ENCODE measurements at regions not wholly inside any gene's neighbourhood (a gene's known extent, or its start where the extent isn't known, plus 50 kb on each side); places are given as distances from the start of the nearest gene placed in this dataset.
A peak's percentile ranks its signal among the peaks of the same experiment; 100 is the strongest.

DNA sequence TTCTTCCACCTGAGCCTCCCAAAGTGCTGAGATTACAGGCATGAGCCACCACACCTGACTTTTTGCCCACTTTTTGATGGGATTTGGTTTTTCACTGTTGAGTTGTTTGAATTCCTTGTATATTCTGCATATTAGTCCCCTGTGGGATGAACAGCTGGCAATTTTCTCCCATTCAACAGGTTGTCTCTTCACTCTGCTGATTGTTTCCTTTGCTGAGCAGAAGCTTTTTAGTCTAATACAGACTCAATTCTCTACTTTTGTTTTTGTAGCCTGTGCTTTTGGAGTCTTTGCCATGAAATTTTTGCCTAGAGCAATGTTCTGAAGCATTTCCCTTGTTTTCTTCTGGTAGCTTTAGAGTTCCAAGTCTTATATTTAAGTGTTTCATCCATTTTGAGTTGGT lies 62.7 kb upstream of the MFGE8 start:
- H3K4me1 ChIP-seq (replicated peaks in 1 of 2; ENCODE audit: control insufficient read depth in 2 of 2, insufficient read depth in 2 of 2, low read length in 2 of 2): peaks cover 3 to 8% of the 10 kb centered on the region in 2 experiments; a peak in 3 of 5 replicates
- POLR2A ChIA-PET: no interaction called here

More for the DNA sequence above, 62.7 kb upstream of the MFGE8 start:
- BruUV-seq (replicated peaks): no TSS peak
- Histone ChIP-seq H3K4me2 (ENCODE audit: insufficient read depth, low read length) (no peak overlapping the region), H3K27me3 (ENCODE audit: control insufficient read depth in 2 of 2, insufficient read depth in 2 of 2, low read length in 2 of 2) (no peaks in the 10 kb centered on the region), H3K36me3 (ENCODE audit: control insufficient read depth, insufficient read depth, low read length) (no peaks in the 10 kb centered on the region), H3K9ac (ENCODE audit: insufficient read depth in 1 of 2, low read depth in 2 of 2, low read length in 2 of 2) (no peak overlapping the region), H3K9me3 (replicated peaks; ENCODE audit: control insufficient read depth, insufficient read depth, low read depth, low read length) (peaks cover 6% of the 10 kb centered on the region), H3K4me3 (no peak overlapping the region), H2AFZ (ENCODE audit: low read depth, low read length) (peak overlapping the region; percentile 34), H3K27ac (ENCODE audit: extremely low read depth, low read depth, low read length) (no peak overlapping the region), H3K9me1 (ENCODE audit: control insufficient read depth, insufficient read depth, low read length) (no peaks in the 10 kb centered on the region), H4K20me1 (replicated peaks; ENCODE audit: control insufficient read depth, insufficient read depth, low read length) (no peaks in the 10 kb centered on the region), H3K79me2 (ENCODE audit: control insufficient read depth, insufficient read depth, low read length) (no peaks in the 10 kb centered on the region)
- CTCF ChIA-PET (ENCODE audit: low intra/inter-chr PET ratio): interaction anchor here (0.5 kb wide), 1 partner anchor 24 kb away, joined by 3 read pairs; no protein-coding TSS in a partner anchor
- no peak for FAIRE-seq
- no peak for TF ChIP-seq PHTF2 (CRISPR knock-in tag; IDR thresholded peaks at IDR 0.05)
- TF ChIP-seq U2AF2 (optimal IDR thresholded peaks at IDR 0.05; ENCODE audit: low read depth, low read length): no peak
- no peak for TF ChIP-seq NEUROD1 (IDR thresholded peaks at IDR 0.05; ENCODE audit: borderline replicate concordance, low read depth, low read length, partially characterized antibody)
- TF ChIP-seq, protein P1, sequence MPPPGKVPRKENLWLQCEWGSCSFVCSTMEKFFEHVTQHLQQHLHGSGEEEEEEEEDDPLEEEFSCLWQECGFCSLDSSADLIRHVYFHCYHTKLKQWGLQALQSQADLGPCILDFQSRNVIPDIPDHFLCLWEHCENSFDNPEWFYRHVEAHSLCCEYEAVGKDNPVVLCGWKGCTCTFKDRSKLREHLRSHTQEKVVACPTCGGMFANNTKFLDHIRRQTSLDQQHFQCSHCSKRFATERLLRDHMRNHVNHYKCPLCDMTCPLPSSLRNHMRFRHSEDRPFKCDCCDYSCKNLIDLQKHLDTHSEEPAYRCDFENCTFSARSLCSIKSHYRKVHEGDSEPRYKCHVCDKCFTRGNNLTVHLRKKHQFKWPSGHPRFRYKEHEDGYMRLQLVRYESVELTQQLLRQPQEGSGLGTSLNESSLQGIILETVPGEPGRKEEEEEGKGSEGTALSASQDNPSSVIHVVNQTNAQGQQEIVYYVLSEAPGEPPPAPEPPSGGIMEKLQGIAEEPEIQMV (tag; conservative IDR thresholded peaks at IDR 0.05; ENCODE audit: low read depth): no peak
- no peak for TF ChIP-seq ZNF639 (CRISPR knock-in tag; conservative IDR thresholded peaks at IDR 0.05 in 1 of 2, IDR thresholded peaks at IDR 0.05 in 1 of 2)
- no peak for TF ChIP-seq MAFK (IDR thresholded peaks at IDR 0.05; ENCODE audit: low read length)
- no peak for TF ChIP-seq THRAP3 (IDR thresholded peaks at IDR 0.05; ENCODE audit: borderline replicate concordance)
- TF ChIP-seq ZNF79 (CRISPR knock-in tag; IDR thresholded peaks at IDR 0.05; ENCODE audit: low read depth): no peak
- no peak for TF ChIP-seq TOE1 (IDR thresholded peaks at IDR 0.05; ENCODE audit: borderline replicate concordance)
- no peak for TF ChIP-seq TOE1 (CRISPR knock-in tag; IDR thresholded peaks at IDR 0.05; ENCODE audit: borderline replicate concordance, low read depth)
- TF ChIP-seq ETS2 (tag; IDR thresholded peaks at IDR 0.05; ENCODE audit: borderline replicate concordance, poor library complexity, severe bottlenecking): no peak
- TF ChIP-seq ZMIZ1 (IDR thresholded peaks at IDR 0.05; ENCODE audit: low read depth in 2 of 2, low read length in 2 of 2): no peak
- TF ChIP-seq, protein P2, sequence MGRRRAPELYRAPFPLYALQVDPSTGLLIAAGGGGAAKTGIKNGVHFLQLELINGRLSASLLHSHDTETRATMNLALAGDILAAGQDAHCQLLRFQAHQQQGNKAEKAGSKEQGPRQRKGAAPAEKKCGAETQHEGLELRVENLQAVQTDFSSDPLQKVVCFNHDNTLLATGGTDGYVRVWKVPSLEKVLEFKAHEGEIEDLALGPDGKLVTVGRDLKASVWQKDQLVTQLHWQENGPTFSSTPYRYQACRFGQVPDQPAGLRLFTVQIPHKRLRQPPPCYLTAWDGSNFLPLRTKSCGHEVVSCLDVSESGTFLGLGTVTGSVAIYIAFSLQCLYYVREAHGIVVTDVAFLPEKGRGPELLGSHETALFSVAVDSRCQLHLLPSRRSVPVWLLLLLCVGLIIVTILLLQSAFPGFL (CRISPR knock-in tag; IDR thresholded peaks at IDR 0.05): no peak
- TF ChIP-seq SRSF7 (optimal IDR thresholded peaks at IDR 0.05; ENCODE audit: low read depth, low read length): no peak
- TF ChIP-seq EGR1 (conservative IDR thresholded peaks at IDR 0.05): no peak
- TF ChIP-seq ZNF140 (CRISPR knock-in tag; IDR thresholded peaks at IDR 0.05): no peak
- no peak for DNase-seq (ENCODE audit: extremely low read depth in 1 of 4, low spot score in 3 of 4)
- in situ Hi-C loops (cut with MboI): no loop called here
- intact Hi-C loops (cut with micrococcal nuclease): no loop called here
- ATAC-seq: no peak

All from K562 (cell line).